SJCRH30 (cell line): ENCODE measurements at regions not wholly inside any gene's neighbourhood (a gene's known extent, or its start where the extent isn't known, plus 50 kb on each side); places are given as distances from the start of the nearest gene placed in this dataset.
A peak's percentile ranks its signal among the peaks of the same experiment; 100 is the strongest.

ENCODE experiments used
- DNase-seq, 2 experiments: peaks; one replicate each; pipeline ENCODE4 v3.0.0-alpha.2; 2015 to 2020
- H3K27ac ChIP-seq: fragments of 250-450 bp; sonication (Bioruptor Pico); 2 replicates; pipeline ENCODE4 v1.5.1; 2020; ENCODE audit warnings: mild to moderate bottlenecking, moderate library complexity
- H3K27me3 ChIP-seq: fragments of 250-450 bp; sonication (Bioruptor Pico); 2 replicates; pipeline ENCODE4 v1.5.1; 2020; ENCODE audit warnings: mild to moderate bottlenecking, moderate library complexity
- H3K36me3 ChIP-seq: fragments of 250-450 bp; sonication (Bioruptor Pico); 2 replicates; pipeline ENCODE4 v1.5.1; 2020; ENCODE audit warnings: mild to moderate bottlenecking, moderate library complexity
- H3K4me1 ChIP-seq: fragments of 250-450 bp; sonication (Bioruptor Pico); 2 replicates; pipeline ENCODE4 v1.5.1; 2020; ENCODE audit warnings: mild to moderate bottlenecking, moderate library complexity
- H3K4me3 ChIP-seq: fragments of 250-450 bp; sonication (Bioruptor Pico); 2 replicates; pipeline ENCODE4 v1.5.1; 2020; ENCODE audit warnings: mild to moderate bottlenecking, moderate library complexity
- H3K9me3 ChIP-seq: fragments of 250-450 bp; sonication (Bioruptor Pico); replicated peaks from 2 replicates; pipeline ENCODE4 v1.5.1; 2020; ENCODE audit warnings: mild to moderate bottlenecking, moderate library complexity

DNA sequence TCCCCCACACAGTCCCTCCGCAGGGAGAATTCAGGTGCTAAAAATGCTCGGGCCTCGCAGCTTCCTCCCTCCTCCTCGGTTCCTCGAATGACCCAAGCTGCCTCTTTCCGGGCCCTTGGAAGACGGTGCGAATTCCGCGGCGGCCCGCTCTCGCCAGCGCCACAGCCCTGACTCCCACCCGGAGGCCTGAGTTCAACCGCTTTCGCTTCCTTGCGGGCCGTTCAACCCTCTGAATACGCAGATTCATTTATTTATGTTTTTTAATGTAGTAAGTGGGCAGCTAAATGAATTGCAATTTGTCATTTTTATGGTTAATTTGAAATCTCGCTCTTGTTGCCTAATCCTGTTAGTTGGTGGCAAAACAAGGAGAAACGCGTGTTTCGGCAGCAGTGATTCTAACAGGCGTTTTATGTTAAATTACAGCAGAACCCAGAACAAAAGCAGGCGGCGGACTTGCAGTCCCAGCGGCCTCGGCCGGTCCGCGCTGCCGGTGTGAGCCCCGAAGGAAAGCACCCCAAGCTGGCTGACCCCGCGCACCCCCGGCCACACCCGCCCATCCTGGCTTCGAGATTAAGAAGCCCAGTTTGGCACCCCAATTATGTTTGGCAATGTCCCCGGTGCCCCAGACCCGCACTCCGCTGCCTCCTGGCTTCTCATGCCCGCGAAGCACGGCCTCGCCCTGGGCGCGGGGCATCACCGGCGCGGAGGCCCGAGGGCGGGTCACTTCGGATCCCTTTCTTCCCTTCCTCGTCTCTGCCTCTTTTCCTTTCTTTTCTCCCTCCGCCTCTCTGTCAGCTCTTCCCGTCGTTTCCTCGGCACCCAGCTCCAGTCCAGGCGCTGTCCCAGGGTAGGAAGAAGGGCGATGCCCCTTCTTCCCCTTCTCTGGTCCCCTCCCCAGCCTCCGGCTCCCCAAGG lies 75.9 kb downstream of the INSIG1 start:
- DNase-seq, result no peak
- Histone ChIP-seq H3K27ac (no peak overlapping the region), H3K9me3 (no peaks in the 10 kb centered on the region), H3K27me3 (no peaks in the 10 kb centered on the region), H3K4me1 (no peaks in the 10 kb centered on the region), H3K4me3 (no peak overlapping the region), H3K36me3 (no peaks in the 10 kb centered on the region)

DNA sequence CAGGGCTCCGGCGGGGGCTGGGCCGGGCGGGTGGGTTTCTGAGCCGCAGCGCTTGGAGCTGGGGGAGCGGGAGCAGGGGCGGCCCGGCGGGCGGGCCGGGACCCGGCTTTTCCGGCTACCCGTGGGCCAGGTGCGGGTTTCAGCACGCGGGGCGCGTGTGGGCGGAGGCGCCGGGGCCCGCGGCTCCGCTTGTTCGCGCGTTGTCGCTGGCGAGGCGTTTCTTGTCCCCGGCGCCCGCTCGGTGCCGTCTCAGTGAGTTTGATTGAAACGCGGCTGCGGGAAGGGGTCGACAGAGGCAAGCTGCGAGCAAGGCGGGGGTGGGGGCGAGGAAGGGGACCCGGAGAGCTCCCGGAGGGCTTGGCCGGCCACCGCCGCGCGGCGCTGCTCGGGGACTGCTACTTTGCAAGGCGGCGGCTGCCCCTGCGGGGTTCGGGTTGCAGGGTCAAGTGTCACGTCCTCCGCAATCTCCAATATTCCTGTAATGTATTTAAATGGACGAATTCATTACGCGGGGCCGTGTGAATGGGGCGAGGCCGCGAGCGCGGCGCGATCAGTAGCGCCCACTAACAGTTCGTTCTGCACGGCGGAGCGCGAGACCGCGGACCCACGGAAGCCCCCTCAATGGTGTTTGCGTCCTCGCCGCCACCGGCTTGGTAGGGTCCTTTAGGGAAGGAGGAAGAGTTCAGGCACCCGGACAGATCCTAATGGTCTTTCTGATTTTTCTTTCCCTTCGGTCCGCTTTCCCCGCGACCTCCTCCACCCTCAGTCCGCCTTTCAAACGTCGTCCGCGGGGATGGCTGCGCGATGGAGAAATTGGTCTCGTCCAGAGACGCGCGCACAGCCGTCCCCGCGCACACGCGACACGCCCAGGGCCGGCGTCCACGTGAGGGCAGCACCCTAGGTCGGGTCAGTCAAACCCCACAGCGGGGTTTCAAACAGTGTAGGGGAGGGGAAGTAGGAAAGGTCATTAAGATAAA lies 76.9 kb downstream of the INSIG1 start:
- no peak overlapping the region for H3K4me3 ChIP-seq
- no peak overlapping the region for H3K27ac ChIP-seq
- H3K4me1 ChIP-seq, result no peaks in the 10 kb centered on the region
- H3K27me3 ChIP-seq, result no peaks in the 10 kb centered on the region
- no peak for DNase-seq
- H3K9me3 ChIP-seq, result no peaks in the 10 kb centered on the region
- H3K36me3 ChIP-seq, result no peaks in the 10 kb centered on the region

DNA sequence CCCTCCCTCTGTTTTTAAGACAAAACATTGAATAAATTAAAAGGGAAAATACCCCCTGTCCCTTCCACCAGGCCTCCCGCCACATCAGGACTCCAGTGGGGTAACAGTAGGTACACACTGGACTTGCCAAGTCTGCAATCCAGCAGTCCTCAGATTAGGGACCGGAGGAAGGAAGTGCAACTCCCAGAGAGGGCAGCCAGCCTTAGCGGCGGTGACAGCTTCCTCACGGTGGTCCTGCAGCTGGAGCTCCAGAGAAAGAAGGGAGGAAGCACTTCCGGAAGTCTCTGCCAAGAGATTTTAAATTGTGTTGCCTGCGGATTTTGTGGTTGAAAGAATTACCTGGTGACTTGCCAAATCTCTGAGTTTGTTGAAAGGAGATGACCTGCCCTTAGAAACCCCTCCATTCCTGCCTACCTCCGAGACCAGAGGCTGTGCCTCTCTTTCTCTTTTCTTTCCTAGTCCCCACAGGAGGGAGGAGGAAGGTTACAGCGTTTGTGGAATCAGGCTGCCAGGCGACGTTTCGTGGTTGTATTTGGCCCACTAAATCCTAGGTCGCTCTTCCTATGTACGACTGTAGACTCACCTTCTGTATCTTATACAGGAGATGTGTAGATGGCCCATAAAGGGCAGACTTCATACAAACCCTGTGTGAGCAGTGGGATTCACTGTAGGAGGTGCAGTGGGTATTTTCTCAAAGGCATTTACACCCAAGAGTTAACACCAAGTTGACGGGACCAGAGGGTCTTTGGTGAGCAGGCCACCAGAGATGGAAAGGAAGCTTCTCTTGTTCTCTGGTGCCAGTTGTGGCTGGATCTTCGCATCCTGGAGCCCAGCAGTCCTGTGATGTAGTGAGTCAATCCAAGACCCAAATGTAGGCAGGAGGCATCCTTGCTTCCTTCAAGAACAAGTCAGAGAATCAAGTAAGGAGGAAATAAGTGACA lies 77.9 kb downstream of the INSIG1 start:
- H3K4me1 ChIP-seq, result no peaks in the 10 kb centered on the region
- H3K4me3 ChIP-seq, result no peak overlapping the region
- H3K36me3 ChIP-seq, result no peaks in the 10 kb centered on the region
- peaks cover 5% of the 10 kb centered on the region; the same call in 1 of the 2 replicates for H3K27me3 ChIP-seq
- DNase-seq, result peak in 1 of 2 experiments; percentile 25
- no peak overlapping the region for H3K27ac ChIP-seq
- no peaks in the 10 kb centered on the region for H3K9me3 ChIP-seq

DNA sequence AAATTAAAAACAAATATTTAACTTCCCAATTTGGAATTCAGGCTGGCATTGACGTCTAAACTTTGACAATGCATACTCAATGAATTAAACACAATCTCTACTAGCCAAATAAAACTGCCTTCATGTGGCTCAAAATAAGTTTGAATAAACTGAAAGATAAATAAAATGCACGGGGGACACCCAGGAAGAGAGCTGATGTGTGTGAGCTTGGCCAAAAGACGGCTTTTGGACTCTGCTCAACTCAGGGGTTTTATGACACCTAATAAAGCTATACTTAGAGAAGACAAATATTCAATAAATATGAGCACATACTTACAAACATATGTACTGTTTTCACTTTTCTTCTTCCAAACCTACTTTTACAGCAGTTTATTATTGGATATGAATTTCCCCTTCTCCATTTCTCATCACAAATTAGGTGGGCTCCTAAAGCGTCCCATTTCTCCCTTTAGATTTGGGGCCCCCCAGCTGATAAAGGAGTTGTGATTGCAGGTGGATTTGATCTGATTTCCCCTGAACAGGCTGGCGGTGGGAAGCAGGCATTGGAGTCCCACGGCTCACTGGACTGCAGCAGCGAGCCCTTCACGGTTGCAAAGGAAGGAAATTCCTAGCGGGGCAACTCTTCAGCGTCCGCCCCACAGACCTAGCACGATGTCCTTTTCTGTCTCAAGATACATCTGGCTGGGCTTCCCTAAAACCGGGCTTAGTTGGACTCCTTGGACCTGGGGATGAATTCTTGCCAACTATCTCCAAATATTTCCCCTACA lies 79.6 kb downstream of the INSIG1 start:
- no peaks in the 10 kb centered on the region for H3K4me1 ChIP-seq

DNA sequence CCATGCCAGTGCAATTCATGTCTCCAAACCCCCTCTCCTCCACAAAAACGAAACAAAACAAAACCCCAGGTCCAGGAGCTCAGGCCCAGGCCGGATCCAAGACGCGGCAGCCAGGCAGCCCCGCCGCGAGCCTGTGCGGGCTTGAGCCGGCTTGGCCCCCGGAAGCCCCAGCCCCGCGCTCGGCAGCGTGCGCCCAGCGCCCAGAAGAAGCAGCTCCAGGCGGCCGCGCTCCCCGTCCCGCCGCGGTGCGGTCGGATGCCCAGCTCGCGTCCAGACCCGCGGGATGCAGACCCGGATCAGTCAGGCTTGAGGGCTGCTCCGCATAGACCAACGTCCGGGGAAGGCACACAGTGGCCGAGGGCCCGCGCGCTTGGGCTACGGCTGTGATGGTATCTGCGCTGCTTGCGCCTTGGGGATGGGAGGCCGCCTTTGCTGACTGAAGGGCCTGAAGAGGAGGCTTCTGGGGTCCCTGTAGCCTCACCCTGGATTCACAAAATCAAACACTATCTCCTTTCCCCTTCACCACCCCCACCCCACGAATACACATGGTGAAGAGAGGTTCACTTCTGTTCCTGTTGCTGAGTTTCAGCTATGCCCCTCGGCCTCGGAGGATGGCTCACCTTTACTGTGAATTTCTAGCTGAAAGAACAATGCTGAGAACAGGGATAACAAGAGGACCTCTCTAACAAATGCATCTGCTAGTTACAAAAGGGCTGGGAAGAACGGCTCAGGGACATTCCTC lies 79.9 kb upstream of the EN2 start:
- Histone ChIP-seq H3K9me3 (no peaks in the 10 kb centered on the region), H3K4me3 (no peak overlapping the region), H3K27ac (no peak overlapping the region), H3K4me1 (no peaks in the 10 kb centered on the region), H3K36me3 (no peaks in the 10 kb centered on the region), H3K27me3 (peaks cover 9% of the 10 kb centered on the region; the same call in 1 of the 2 replicates)
- no peak for DNase-seq

More for the DNA sequence above, 79.6 kb downstream of the INSIG1 start:
- no peaks in the 10 kb centered on the region for H3K36me3 ChIP-seq
- no peak overlapping the region for H3K4me3 ChIP-seq
- no peak for DNase-seq
- peaks cover 5% of the 10 kb centered on the region; the same call in 1 of the 2 replicates for H3K27me3 ChIP-seq
- no peaks in the 10 kb centered on the region for H3K9me3 ChIP-seq
- H3K27ac ChIP-seq, result no peak overlapping the region

DNA sequence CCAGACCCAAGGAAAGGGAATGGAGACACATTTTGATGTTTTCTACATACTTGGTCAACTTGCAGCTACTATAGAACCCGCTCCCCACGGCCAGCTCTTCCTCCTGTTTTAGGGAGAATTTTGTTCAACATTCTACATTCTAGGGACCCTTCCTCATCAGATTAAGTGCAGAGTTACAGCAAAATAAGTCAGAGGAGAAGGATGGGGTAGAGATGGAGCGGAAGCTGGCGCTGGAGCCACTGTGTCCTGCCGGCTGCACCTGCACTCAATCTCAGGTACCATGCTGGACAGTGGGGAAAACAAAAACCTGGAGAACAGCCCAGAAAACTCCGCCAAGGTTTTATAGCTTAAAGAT lies 79.4 kb upstream of the EN2 start:
- Histone ChIP-seq H3K27me3 (peaks cover 13% of the 10 kb centered on the region), H3K4me1 (no peaks in the 10 kb centered on the region), H3K27ac (no peak overlapping the region), H3K36me3 (no peaks in the 10 kb centered on the region), H3K4me3 (no peak overlapping the region), H3K9me3 (no peaks in the 10 kb centered on the region)
- DNase-seq, result no peak

DNA sequence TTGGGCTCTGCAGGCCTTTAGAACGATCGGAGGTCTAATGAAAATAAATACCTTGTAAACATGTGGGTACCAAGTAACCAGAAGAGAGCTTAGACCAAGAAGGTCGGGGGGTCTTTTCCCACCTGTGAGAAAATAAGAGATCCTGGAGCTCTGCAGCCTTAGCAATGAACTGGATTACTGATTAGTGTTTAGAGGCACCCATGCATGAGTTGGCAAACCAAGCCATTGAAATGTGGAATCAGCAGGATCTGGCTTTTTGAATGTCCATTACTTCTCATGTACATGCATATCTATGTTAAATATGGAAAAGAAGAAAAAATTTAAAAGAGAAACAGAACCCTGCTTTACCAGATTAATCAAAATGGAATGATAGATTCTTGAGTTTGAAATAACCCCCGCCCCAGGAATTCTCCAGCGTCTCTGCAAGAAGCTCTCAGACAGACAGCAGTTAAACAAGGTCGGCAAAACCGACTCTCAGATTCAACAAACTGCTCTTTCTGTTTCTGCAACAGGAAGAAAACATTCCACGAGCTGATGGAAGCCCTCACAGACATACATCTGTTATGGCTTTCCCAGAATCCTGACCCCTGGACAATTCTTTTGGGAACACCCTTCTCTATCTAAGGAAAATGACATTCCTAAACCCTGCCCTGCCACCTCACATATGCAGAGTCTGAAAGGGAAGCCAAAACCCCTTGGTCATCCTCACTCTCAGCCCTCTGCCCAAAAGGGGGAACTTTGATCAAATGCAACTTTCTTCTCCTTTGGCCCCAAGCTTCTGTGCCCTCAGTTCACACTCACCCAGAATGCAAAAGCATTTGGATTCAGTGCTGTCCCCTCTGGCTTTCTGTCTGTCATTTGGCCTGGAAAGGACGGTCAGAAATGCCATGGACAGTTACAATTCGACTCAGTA lies 78.7 kb upstream of the EN2 start:
- DNase-seq, result no peak

DNA sequence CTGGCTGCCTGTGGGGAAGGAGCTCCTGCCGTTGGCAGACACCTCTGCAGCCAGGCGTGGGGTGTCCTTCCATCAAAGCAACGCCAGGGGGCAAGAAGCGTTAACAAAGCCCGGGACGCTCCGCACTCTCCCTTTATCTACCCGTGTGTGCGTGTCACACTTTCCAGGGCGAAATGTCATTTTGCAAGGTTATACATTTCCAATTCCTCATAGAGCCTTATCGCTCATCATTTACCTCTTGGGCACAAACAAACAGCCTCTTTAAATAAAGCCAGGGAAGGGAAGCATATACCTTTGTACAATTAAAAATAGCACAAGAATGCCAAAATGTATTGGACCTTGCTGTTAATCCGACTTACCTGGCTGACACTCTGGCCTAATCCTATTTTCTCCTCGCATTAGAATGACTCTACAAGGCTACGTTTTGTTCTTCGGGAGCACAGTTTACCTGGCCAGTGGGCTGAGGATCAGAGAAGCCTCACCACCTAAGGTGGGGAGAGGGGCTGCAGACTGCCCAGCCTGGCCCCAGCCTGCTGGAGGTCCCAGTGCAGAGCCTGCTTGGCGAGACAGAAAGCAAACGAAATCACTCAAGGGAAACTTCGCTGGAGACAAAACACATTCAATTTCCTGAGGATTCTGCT lies 77.6 kb upstream of the EN2 start:
- Histone ChIP-seq H3K4me1 (no peaks in the 10 kb centered on the region), H3K27ac (no peak overlapping the region), H3K27me3 (peaks cover 22% of the 10 kb centered on the region), H3K9me3 (no peaks in the 10 kb centered on the region), H3K36me3 (no peaks in the 10 kb centered on the region), H3K4me3 (no peak overlapping the region)
- peak; percentile 73 to 79 for DNase-seq

More for the DNA sequence above, 78.7 kb upstream of the EN2 start:
- Histone ChIP-seq H3K27me3 (peaks cover 20% of the 10 kb centered on the region), H3K4me1 (no peaks in the 10 kb centered on the region), H3K9me3 (no peaks in the 10 kb centered on the region), H3K27ac (no peak overlapping the region), H3K36me3 (no peaks in the 10 kb centered on the region), H3K4me3 (no peak overlapping the region)

DNA sequence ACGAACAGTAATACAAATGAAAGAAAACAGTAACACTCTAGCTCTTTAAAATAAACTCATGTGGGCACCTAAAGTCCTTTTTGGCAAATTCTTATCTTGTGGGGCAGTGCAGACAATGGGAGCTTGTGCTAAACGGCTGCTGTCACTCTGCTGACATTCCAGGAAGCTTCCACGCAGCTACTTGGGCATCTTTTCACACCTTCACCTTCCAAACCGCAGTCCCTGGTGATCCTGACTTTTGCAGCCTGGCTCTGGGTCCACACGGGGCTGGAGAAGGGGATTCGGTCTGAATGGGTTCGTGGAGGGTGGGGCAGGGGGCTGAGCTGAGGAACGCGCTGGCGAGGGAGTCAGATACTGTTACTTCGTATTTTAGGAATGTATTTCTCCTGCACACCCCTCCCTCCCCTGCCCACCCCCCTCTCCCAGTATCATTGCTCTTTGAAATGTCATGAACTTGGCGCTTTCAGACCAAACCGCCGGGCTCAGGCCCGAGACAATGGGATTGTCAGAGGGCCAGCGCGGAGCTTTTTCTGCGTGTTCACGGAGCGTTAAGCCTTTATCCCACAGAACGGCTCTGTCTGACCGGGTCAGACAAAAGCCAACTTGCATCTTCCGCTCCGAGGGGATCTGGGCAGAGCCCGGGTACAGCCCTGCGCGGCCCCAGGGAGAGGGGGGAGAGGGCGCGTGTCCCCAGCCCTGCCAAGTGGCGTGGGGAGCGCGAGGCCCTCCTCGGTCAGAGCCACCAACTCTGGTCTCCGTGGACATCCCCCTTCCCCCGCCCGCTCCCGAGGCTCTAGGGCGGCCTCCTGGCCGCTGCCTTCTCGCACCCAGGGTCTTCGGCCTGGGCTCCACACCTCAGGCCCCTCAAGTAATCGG lies 76.7 kb upstream of the EN2 start:
- no peaks in the 10 kb centered on the region for H3K4me1 ChIP-seq
- H3K27ac ChIP-seq, result no peak overlapping the region
- H3K4me3 ChIP-seq, result no peak overlapping the region
- DNase-seq, result no peak
- no peaks in the 10 kb centered on the region for H3K9me3 ChIP-seq
- H3K36me3 ChIP-seq, result no peaks in the 10 kb centered on the region
- peaks cover 24% of the 10 kb centered on the region for H3K27me3 ChIP-seq

DNA sequence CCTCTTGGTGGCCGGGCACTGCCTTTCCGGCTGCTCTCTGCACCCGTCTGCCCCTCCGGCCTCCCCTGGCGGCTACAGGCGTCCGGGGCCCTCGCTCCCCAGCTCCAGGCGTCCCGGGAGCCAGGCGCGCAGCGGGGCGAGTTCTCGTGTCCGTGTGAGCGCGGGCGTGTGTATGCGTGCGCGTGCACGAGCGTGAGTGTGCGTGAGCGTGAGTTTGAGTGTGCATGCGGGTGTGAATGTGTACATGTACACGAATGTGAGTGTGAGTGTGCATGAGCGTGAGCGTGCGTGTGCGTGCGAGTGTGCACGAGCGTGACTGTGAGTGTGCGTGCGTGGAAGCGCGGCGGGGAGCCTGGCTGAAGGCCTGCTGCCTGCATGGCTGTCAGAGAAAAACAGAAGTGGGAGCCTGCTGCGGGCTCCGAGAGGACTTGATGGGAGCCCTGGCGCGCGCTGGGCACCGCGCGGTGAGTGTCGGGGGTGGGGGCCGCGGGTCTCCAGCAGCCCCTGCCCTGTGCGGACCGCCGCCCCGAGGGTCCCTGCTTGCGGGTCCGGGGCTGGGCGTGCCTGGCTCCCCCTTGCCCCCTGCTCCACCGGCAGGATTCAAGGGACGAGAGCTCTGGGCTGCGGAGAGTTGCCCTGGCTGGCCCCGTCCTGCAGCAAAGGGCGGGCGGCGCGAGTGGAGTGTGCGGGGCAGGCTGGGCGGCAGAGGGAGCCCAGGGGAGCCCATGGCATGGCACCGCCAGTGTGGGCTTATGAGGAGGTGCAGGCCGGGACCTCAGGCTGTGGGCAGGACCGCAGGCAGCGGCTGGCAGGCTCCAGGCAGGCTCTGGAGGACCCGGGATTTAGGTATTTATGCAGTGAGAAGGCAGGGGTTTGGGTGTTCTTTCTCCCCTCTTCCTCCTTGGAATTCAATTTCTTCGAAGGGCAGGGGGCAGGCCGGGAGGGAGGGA lies 75.8 kb upstream of the EN2 start:
- no peaks in the 10 kb centered on the region for H3K9me3 ChIP-seq
- peaks cover 31% of the 10 kb centered on the region for H3K27me3 ChIP-seq
- H3K36me3 ChIP-seq, result no peaks in the 10 kb centered on the region
- no peaks in the 10 kb centered on the region for H3K4me1 ChIP-seq
- DNase-seq, result no peak
- H3K27ac ChIP-seq, result no peak overlapping the region
- no peak overlapping the region for H3K4me3 ChIP-seq
